ENCODE measurements at regions not wholly inside any gene's neighbourhood (a gene's known extent, or its start where the extent isn't known, plus 50 kb on each side); places are given as distances from the start of the nearest gene placed in this dataset.
"Not testable (repeated sequence)": the region's sequence is repeated elsewhere in the genome, so short reads cannot be mapped to it uniquely, and the experiment has no call there.

DNA sequence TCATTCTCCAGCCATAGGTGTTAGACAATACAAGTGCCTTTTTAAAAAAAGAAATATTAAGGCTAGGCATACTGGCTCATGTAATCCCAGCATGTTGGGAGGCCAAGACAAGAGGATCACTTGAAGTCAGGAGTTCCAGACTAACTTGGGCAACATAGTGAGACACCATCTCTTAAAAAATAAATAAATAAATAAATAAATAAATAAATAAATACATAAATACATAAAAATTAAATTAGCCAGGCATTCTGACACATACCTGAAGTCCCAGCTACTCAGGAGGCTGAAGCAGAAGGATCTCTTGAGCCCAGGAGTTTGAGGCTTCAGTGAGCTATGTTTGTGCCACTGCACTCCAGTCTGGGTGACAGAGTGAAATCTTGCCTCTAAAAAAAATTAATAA, 85.8 kb upstream of the ATP1B1 start:
- DNase-seq: no peak

DNA sequence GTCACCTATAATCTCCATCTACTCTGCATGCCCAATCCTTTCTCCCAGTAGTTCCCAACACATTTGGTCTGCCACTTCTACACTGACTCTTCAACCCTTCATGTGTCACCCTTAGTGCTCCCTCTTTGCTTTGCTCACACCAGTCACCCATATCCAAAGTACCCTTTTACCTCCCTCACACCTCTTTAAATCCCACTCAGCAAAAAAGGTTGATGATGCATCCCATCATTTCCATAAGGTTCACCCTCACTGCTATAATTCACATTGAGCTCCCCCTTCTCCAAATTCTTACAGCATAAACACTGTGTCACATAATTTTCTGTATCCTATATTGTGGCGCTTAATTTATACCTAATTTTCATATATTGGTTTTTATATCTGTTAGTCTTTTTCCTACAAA, 83.8 kb upstream of the ATP1B1 start:
- DNase-seq: no peak

DNA sequence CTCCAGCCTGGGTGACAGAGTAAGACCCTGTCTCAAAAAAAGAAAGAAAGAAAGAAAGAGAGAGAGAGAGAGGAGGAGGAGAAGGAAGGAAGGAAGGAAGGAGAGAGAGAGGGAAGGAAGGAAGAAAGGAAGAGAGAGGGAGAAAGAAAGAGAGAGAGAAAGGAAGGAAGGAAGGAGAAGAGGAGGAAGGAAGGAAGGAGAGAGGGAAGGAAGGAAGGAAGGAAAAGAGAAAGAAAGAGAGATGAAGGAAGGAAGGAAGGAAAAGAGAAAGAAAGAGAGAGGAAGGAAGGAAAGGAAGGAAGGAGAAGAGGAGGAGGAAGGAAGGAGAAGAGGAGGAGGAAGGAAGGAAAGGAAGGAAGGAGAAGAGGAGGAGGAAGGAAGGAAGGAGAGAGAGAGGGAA, 82.2 kb upstream of the ATP1B1 start:
- DNase-seq: no peak

DNA sequence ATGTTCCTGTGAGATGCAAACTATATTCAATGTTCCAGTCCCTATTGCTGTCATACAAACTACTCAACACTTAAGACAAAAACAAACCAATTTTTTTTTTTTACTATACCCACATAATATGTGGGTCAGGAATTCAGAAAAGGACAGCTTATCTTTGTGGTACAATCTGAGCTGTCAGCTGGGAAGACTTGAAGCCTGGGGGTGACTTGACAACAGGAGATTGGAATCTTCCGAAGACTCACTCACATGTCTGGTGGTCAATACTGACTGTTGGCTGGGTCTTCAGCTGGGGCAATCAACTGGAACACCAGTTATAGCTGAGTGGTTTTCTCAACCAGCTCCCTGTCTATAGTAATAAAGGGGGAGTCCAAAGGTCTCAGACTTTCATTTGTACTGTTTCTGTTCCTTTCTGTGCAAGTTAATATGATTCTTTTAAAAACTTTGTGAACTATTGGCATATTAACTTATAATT, 81.7 kb upstream of the ATP1B1 start:
- DNase-seq: no peak

DNA sequence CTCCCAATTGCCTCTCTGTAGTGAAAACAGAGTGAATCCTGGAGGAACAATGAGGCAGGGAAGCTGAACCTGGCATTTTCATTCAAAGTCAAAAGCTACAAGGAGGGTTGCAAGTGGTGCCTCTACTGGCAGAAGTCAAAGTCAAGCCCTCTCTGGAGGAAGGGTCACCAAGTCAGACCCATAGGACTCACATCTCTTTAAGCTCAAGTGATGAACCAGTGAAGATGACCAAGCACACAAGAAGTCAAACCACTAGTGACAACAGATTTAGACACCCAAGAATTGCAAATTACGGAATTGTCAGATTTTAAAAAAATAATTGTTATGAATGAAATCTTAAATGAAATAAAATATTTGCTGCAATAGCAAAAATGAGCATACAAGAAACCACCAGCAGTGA, 81.1 kb upstream of the ATP1B1 start:
- DNase-seq: no peak

DNA sequence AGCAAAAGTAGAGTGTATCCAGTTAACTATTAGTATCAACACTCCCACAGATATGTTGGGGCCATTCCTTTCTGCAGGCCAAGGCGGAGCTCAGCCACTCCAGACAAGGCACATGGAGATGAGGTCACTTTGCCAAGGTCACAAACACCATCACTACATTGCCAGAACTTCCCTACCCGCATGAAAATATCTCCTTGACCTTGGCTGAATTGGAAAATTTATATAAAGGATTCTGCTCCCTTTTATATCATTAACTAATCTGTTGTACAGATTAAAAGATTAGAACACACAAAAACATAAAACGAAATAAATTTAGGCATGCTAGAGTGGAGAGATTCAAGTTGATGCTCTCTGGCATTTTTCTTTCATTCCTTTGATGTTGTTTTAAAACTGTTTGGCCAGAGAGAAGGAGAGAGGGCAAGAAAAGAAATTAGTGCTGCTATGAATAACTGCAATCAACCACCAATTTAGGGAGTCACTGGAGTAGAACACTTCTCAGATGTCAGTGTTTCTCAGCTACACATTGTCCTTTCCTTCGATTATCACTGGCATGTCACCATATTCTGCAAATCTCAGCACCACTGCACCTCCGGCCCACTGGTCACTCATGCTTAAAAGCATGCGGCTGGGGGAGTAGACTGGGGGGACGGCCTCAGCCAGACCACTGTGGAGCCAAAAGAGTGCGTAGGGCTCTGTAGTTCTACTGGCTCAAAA, 78.7 kb upstream of the ATP1B1 start:
- DNase-seq: no peak

DNA sequence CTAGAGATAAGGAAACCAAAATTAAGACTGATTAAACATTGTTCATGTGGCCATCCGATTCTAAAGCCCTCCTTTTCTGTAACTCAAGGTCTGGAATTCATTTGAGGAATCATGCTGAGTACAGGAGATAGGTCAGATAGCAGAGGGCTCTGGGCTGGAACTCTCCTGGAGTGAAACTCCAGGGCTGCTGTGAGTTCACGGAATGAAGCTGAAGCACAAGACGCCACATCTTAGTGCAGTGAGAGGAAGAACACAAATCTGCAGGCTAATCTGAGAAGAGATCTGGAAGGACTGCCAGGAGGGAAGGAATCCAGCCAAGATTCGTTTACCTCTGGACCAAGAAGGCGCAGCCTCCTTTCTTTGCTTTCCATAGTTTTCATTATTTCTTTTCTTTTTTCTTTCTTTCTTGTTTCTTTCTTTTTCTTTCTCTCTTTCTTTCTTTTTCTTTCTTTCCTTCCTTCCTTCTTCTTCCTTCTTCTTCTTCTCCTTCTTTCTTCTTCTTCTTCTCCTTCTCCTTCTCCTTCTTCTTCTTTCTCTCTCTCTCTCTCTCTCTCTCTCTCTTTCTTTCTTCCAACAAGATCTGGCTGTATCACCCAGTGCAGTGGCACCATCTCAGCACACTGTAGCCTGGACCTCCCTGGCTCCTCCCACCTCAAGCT, 74.8 kb upstream of the ATP1B1 start:
- DNase-seq: no peak

DNA sequence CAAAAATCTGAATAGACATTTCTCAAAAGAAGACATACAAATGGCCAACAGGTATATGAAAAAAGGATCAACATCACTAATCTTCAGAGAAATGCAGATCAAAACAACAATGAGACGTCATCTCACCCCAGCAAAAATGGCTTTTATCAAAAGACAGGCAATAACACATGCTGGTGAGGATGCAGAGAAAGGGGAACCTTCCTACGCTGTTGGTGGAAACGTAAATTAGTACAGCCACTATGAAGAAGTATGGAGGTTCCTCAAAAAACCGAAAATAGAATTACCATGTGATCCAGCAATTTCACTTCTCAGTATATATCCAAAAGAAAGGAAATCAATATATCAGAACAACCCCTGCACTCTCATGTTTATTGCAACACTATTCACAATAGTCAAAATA, 65.1 kb upstream of the ATP1B1 start:
- DNase-seq: no peak

DNA sequence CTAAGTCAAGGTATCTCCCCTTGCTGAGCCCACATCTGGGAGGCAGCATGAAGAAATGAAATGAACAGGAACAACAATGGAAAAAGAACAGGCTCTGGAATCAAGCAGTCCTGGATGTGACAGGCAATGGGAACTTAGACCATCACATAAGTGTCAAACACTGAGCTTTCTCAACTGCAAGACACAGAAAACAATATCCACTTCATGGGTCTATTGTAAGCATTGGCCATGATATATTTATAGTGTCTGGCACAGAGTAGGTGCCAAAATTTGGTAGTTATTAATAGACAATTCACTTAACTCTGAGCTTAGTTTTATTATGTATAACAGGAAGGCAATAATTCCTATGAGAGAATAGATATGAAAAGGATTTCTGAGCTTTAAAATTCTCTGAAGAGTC, 64.1 kb upstream of the ATP1B1 start:
- no peak for DNase-seq

DNA sequence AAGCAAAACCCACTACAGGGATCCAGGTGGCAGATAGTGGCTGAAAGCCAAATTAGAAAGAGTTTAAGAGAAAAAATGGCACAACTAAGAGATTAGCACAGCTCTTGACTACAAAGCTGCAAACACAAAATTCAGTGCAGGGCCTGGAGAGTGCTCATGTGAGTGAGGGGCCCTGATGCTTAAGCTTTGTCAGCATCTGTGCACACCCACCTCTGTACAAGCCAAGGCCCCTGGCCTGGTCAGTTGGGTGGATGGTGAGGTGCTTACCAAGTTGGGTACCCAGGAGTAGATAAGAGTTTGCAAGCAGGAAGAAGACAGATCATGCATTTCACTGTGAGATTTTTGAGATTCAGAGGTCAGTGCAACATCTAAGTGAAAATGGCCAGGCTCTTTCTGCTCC, 62.7 kb upstream of the ATP1B1 start:
- DNase-seq: no peak

DNA sequence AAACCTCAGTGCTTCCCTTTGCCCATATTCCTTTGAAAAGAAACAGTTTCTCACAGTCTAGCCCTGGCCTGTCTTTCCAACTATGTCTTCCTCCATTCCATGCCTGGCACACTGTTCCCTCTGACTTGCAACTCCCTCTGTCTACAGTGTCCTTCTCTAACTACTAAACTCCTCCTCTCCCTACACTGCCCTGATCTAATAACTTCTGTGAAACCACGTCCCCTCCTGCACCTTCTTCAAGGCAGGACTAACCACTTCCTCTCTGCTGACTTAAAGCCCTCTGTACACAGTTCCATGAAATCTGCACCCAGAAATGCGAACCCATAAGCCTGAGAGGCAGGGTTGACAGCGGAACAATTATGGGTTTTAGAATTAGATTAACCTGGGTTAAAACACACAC, 62.2 kb upstream of the ATP1B1 start:
- no peak for DNase-seq

DNA sequence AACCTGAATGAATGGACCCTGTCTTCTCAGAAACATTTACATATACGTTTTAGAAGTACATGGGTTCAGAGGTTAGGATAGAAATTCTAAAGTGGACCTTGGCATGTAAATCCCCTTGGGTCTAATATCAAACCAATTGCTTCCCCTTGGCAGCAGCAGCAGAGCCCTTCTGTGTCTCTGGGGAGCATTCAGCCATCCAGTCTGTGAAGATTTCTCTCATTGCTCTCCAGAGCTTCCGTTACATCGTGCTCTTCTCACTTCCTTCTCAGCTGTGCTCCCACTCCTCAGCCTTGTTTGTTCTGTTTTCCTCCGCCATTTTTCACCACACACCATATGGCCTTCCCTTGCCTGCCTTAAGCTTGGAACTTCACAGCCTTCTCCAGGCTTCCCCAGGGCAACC, 61.5 kb upstream of the ATP1B1 start:
- DNase-seq: no peak

DNA sequence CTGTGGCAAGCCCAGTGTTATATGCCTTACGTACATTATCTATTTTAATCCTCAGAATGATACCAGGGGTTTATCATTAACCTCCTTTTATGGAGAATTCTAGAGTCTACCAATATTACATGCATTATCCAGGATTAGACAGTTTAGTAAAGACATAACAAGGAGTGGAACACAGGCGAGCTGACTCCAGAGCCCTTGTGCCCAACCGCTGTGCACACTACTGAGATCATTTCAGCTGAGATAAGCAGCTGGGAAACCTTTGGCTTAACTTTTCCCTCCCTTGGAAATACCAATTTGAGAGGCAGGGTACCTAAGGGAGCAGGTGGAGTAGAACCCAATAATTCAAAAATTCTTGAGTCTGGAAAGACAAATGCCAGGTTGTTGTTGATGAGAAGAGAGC, 59.8 kb upstream of the ATP1B1 start:
- DNase-seq: no peak

DNA sequence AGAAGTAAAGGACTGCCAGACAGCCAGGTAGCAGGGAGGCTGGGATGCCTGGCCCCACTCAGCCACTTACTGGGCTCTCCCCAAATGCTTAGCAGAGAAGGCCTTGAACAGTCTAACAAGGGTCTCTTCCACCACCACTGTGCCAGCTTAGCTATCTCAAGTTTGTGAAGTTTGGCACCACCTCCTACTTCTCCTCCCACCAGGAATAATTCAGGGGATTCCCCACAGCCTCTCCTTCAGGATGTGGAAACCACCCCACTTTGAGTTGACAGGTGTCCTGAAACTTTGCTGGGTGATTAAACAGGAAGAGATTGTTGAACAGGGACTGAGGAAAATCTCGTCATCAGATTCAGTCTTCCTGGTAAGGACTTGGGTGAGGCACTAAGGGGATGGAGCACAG, 59.4 kb upstream of the ATP1B1 start:
- no peak for DNase-seq

DNA sequence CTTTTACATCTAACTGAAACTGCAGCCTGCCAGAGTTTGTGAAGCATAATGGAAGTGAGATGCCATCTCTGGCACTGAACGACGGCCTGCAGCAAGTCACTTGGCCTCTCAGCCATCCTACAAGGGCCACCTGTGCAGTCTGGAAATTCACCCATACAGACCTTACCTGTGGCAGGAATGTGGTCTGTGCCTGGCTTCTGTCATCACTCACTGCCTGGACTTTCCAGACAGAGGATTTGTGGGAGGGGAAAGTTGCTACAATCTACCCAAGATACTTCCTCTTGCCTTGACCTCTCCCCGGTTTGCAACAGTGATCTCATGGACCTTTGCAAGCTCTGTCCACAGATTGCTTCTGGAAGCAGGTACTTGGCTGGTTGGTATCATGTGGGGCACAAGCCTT, 58.4 kb upstream of the ATP1B1 start:
- no peak for DNase-seq

DNA sequence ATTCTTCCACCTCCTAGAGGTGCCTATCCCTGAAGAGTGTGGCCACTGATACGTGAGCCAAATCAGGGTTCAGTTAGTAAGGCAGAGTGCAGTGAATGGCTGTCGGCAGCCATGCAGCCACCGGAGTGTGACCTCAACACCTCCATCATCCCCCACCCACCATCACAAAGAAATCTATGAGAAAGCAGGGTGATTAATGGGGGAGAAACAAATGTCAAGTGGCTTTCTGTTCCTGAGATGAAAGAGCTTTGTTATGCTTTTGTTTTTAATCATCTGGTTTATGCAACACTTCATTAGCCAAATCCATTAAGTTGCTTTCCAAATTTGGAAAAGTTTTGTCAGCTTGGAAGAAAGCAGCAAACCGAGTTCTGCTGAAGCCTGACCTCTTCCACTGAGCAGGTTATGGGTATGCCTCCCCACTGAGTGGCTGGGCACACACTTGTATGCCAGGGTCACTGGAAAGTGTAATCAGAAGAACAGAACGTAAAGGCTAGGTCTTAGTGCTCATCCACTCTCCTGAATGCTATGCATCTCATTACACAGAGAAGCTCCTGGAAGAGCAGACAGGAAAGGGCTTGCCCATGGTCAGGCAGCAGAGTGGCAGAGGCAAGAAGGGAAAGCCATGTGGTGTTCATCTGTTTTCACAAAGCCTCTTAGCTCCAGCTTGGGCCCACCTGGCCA, 57.1 kb upstream of the ATP1B1 start:
- DNase-seq: no peak

DNA sequence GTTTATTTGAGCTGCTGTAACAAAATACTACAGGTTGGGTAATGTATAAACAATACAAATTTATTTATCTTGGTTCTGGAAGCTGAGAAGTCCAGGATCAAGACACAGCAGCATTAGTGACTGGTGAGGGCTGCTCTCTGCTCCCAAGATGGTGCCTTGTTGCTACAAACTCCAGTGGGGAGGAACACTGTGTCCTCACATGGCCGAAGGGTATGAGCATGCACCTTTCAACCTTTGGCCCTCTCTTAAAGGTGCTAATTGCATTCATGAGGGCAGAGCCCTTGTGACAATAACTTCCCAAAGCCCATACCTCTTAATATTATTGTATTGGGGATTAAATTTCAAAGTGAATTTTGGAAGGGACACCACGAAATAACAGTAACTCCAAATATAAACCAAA, 55.3 kb upstream of the ATP1B1 start:
- no peak for DNase-seq

DNA sequence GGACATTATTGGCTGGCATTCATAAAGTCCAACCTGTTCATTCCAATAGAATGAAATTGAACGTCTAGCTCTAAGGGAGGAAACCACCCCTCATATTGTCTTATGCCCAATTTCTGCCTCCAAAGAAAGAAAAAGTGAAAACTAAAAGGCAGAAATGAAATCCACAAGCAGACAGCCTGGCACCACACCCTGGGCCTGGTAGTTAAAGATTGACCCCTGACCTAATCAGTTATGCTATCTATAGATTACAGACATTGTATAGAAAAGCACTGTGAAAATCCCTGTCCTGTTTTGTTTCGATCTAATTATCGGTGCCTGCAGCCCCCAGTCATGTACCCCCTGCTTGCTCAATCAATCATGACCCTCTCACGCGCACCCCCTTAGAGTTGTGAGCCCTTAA, 54.3 kb upstream of the ATP1B1 start:
- DNase-seq: not testable (repeated sequence)

DNA sequence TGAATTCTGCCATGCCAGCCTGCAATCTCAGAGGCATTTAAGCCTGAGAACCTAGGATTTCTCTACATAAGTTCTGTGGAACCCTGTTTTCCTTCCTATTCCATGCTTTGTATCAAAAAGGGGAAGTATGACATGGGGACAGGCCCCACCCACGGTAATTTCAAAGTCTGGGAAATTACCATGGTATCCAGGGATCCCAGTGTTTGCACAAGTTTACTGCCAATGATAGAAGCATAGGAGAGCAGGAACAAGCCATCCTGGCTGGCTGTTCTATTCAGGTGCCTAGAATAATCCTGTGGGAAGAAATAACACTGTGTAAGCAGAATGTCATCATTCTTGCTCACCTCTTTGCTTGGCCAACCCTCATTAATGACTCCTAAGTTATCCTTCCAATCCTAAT, 53.8 kb upstream of the ATP1B1 start:
- DNase-seq: no peak

DNA sequence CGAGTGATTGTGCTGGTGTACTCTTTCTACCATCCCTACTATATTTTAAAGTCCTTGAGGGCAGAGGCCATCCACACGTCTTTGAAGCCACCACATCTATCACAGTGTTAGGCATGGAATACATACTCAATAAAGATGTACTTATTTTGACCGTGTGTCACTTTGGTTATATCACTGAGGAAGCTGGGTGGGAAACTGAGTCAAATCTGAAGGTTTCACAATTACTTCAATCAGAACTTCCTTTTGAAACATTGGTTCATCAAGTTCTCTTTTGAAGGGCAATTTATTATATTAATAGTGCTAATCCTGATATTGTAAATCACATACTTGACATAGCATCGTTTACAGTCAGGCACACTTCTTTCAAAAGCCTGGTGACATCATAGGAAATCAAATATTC, 53.3 kb upstream of the ATP1B1 start:
- DNase-seq: no peak
